H9 (cell line): ENCODE measurements at regions not wholly inside any gene's neighbourhood (a gene's known extent, or its start where the extent isn't known, plus 50 kb on each side); places are given as distances from the start of the nearest gene placed in this dataset.

Experiments used
- DNase-seq: peaks from one replicate; pipeline ENCODE4 v3.0.0-alpha.2; 2017
- H2AFZ ChIP-seq: one replicate; pipeline ENCODE4 v1.6.1; 2013; ENCODE audit warnings: mild to moderate bottlenecking, low read length, control low read depth, moderate library complexity
- H2AK5ac ChIP-seq: 2 replicates; pipeline ENCODE4 v1.6.1; 2013; ENCODE audit warnings: low read length, control low read depth, mixed read lengths; ENCODE audit not compliant: insufficient read length
- H2BK120ac ChIP-seq: one replicate; pipeline ENCODE4 v1.6.1; 2013; ENCODE audit warnings: low read depth, mild to moderate bottlenecking, low read length, control low read depth, inconsistent platforms; ENCODE audit not compliant: poor library complexity, severe bottlenecking
- H2BK12ac ChIP-seq: 2 replicates; pipeline ENCODE4 v1.6.1; 2013; ENCODE audit warnings: low read length, control low read depth, mixed read lengths, low read depth; ENCODE audit not compliant: insufficient read length
- H2BK15ac ChIP-seq: 2 replicates; pipeline ENCODE4 v1.6.1; 2013; ENCODE audit warnings: low read depth, low read length, control low read depth
- H2BK20ac ChIP-seq: one replicate; pipeline ENCODE4 v1.6.1; 2013; ENCODE audit warnings: low read depth, mild to moderate bottlenecking, low read length, control low read depth, inconsistent platforms; ENCODE audit not compliant: poor library complexity, severe bottlenecking
- H2BK5ac ChIP-seq: 2 replicates; pipeline ENCODE4 v1.6.1; 2013; ENCODE audit warnings: low read length, control low read depth, mixed read lengths; ENCODE audit not compliant: insufficient read length
- H3K14ac ChIP-seq: 2 replicates; pipeline ENCODE4 v1.6.1; 2013; ENCODE audit warnings: low read length, control low read depth; ENCODE audit not compliant: insufficient read depth
- H3K18ac ChIP-seq: 2 replicates; pipeline ENCODE4 v1.6.1; 2013; ENCODE audit warnings: low read depth, mild to moderate bottlenecking, mixed read lengths, low read length, control low read depth; ENCODE audit not compliant: insufficient read length
- H3K23ac ChIP-seq: 2 replicates; pipeline ENCODE4 v1.6.1; 2013; ENCODE audit warnings: low read length, control low read depth, mixed read lengths, low read depth; ENCODE audit not compliant: insufficient read length
- H3K23me2 ChIP-seq: 2 replicates; pipeline ENCODE4 v1.6.1; 2013; ENCODE audit warnings: low read depth, mild to moderate bottlenecking, mixed read lengths, low read length, control low read depth; ENCODE audit not compliant: insufficient read length, poor library complexity, severe bottlenecking
- H3K27ac ChIP-seq: 2 replicates; pipeline ENCODE4 v1.5.1; 2013; ENCODE audit warnings: low read length, control low read depth, mixed read lengths, low read depth; ENCODE audit not compliant: insufficient read length
- H3K27me3 ChIP-seq: 2 replicates; pipeline ENCODE4 v1.6.1; 2013; ENCODE audit warnings: low read length, control low read depth, inconsistent platforms; ENCODE audit not compliant: insufficient read depth
- H3K4ac ChIP-seq: 2 replicates; pipeline ENCODE4 v1.6.1; 2013; ENCODE audit warnings: low read depth, mild to moderate bottlenecking, control low read depth, inconsistent platforms, low read length, moderate library complexity
- H3K4me1 ChIP-seq: 2 replicates; pipeline ENCODE4 v1.6.1; 2013; ENCODE audit warnings: low read length, control low read depth, inconsistent platforms; ENCODE audit not compliant: insufficient read depth
- H3K4me2 ChIP-seq: 2 replicates; pipeline ENCODE4 v1.6.1; 2013; ENCODE audit warnings: low read length, control low read depth, mixed read lengths; ENCODE audit not compliant: insufficient read length, insufficient read depth
- H3K56ac ChIP-seq: 2 replicates; pipeline ENCODE4 v1.6.1; 2013; ENCODE audit warnings: low read depth, mild to moderate bottlenecking, mixed read lengths, low read length, control low read depth; ENCODE audit not compliant: insufficient read length
- H3K79me1 ChIP-seq: 2 replicates; pipeline ENCODE4 v1.6.1; 2013; ENCODE audit warnings: low read depth, mild to moderate bottlenecking, moderate library complexity, low read length, control low read depth, inconsistent platforms; ENCODE audit not compliant: insufficient read depth, poor library complexity, severe bottlenecking
- H3K79me2 ChIP-seq: 2 replicates; pipeline ENCODE4 v1.6.1; 2013; ENCODE audit warnings: low read length, control low read depth, inconsistent platforms; ENCODE audit not compliant: insufficient read depth
- H3K9ac ChIP-seq: 2 replicates; pipeline ENCODE4 v1.6.1; 2013; ENCODE audit warnings: low read length, control low read depth, mixed read lengths; ENCODE audit not compliant: insufficient read length; ENCODE audit errors: extremely low read depth
- H3K9me3 ChIP-seq: one replicate; pipeline ENCODE4 v1.6.1; 2013; ENCODE audit warnings: low read depth, low read length, inconsistent platforms; ENCODE audit not compliant: control insufficient read depth
- H3T11ph ChIP-seq: one replicate; pipeline ENCODE4 v1.6.1; 2013; ENCODE audit warnings: mild to moderate bottlenecking, low read length, control low read depth, inconsistent platforms
- H4K20me1 ChIP-seq: one replicate; pipeline ENCODE4 v1.6.1; 2013; ENCODE audit not compliant: control insufficient read depth, insufficient read length, insufficient read depth
- H4K5ac ChIP-seq: 2 replicates; pipeline ENCODE4 v1.6.1; 2013; ENCODE audit warnings: low read depth, mild to moderate bottlenecking, mixed read lengths, low read length, control low read depth; ENCODE audit not compliant: insufficient read length
- H4K8ac ChIP-seq: replicated peaks from 2 replicates; pipeline ENCODE4 v1.6.1; 2013; ENCODE audit warnings: low read length, control low read depth, mixed read lengths, low read depth; ENCODE audit not compliant: insufficient read length
- H4K91ac ChIP-seq: 2 replicates; pipeline ENCODE4 v1.6.1; 2013; ENCODE audit warnings: low read depth, mild to moderate bottlenecking, moderate library complexity, mixed read lengths, low read length, control low read depth; ENCODE audit not compliant: insufficient read length
- H3K27ac Mint-ChIP-seq, 3 experiments: 2 replicates in 2 of 3; 3 replicates in 1 of 3; pipeline ENCODE4 v1.8.0; 2020 to 2021; ENCODE audit warnings: mixed read lengths in 3 of 3, mild to moderate bottlenecking in 1 of 3, moderate library complexity in 1 of 3
- H3K27me3 Mint-ChIP-seq: 2 replicates; pipeline ENCODE4 v1.8.0; 2021; ENCODE audit warnings: low read depth, mild to moderate bottlenecking, moderate library complexity, mixed read lengths
- H3K36me3 Mint-ChIP-seq, 3 experiments: 2 replicates in 2 of 3; 3 replicates in 1 of 3; pipeline ENCODE4 v1.8.0; 2020 to 2021; ENCODE audit warnings: low read depth in 3 of 3, mixed read lengths in 3 of 3; ENCODE audit not compliant: insufficient read depth in 1 of 3
- H3K4me1 Mint-ChIP-seq, 2 experiments: 2 replicates each; pipeline ENCODE4 v1.8.0; 2020; ENCODE audit warnings: mixed read lengths in 2 of 2
- H3K4me3 Mint-ChIP-seq, 2 experiments: 2 replicates in 1 of 2; 3 replicates in 1 of 2; pipeline ENCODE4 v1.8.0; 2020 to 2021; ENCODE audit warnings: mild to moderate bottlenecking in 2 of 2, mixed read lengths in 2 of 2, moderate library complexity in 1 of 2
- H3K9me3 Mint-ChIP-seq, 2 experiments: 2 replicates in 1 of 2; 3 replicates in 1 of 2; pipeline ENCODE4 v1.8.0; 2020; ENCODE audit warnings: mild to moderate bottlenecking in 2 of 2, mixed read lengths in 2 of 2, moderate library complexity in 1 of 2
- WGBS: extraction: QIAGEN DNeasy Blood & Tissue Kit; methylation state at CpG from one replicate; pipeline ENCODE4 v1.1.7; 2013; ENCODE audit warnings: missing lambda C conversion rate, low lambda C conversion rate, mixed read lengths; ENCODE audit not compliant: insufficient read length; ENCODE audit errors: extremely low coverage; 5-methylcytosine and 5-hydroxymethylcytosine counted together
- TF ChIP-seq, protein P1 (sequence below): fragments of 200-600 bp; sonication (generic); conservative IDR thresholded peaks from 3 replicates; pipeline ENCODE4 v1.8.0; 2021; ENCODE audit warnings: antibody characterized with exemption, mild to moderate bottlenecking

DNA sequence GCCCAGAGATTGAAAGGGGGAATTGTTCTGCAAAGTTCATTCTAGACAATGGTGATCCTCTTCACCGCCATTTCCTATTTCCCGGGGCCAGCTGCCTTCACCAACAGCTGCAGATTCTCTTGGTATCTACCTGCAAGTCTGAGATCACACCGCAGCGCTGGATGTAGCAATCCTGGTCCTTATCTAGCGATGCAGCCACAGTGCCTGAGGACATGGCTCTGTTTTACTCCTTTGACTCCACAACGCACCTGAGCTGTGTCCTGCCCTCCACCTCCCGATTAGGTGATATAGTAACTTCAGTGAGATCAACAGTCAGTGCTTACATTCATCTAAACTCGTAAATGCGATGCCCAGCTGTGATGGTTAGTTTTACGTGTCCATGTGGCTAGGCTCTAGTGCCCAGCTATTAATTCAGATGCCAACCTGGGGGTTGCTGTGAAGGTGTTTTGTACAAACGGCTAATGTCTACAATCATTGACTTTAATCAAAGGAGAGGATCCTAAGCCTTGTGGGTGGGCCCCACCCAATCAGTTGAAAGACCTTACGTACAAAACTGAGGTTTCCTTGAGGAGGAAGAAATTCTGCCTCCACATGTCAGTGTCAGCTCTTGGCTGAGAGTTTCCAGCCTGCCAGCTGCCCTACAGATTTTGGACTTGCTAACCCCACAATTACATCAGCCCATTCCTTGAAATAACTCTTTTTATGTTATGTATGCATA, 189.8 kb downstream of the SH3BP4 start:
- Histone ChIP-seq H4K20me1 (peaks cover 2% of the 10 kb centered on the region), H3K18ac (no peak overlapping the region), H3T11ph (no peak overlapping the region), H2AFZ (no peak overlapping the region), H4K5ac (no peak overlapping the region), H3K23me2 (no peaks in the 10 kb centered on the region), H3K23ac (no peak overlapping the region), H2BK12ac (no peak overlapping the region), H3K9me3 (no peaks in the 10 kb centered on the region), H3K56ac (no peak overlapping the region), H3K4me2 (no peak overlapping the region), H2BK20ac (no peak overlapping the region), H3K27me3 (no peaks in the 10 kb centered on the region), H4K8ac (no peak overlapping the region), H2BK15ac (no peak overlapping the region), H2BK120ac (no peak overlapping the region), H4K91ac (no peak overlapping the region), H3K4ac (no peak overlapping the region), H3K79me1 (no peaks in the 10 kb centered on the region), H3K14ac (no peak overlapping the region), H2AK5ac (no peak overlapping the region), H3K79me2 (no peaks in the 10 kb centered on the region), H3K9ac (no peak overlapping the region), H2BK5ac (no peak overlapping the region), H3K4me1 (no peaks in the 10 kb centered on the region), H3K27ac (no peak overlapping the region)
- Mint-ChIP-seq H3K27ac (no peak overlapping the region), H3K4me1 (peaks cover 9 to 11% of the 10 kb centered on the region in 2 experiments), H3K4me3 (no peak overlapping the region), H3K36me3 (no peaks in the 10 kb centered on the region), H3K9me3 (no peaks in the 10 kb centered on the region), H3K27me3 (peaks cover 43% of the 10 kb centered on the region)
- no peak for DNase-seq
- TF ChIP-seq, protein P1, sequence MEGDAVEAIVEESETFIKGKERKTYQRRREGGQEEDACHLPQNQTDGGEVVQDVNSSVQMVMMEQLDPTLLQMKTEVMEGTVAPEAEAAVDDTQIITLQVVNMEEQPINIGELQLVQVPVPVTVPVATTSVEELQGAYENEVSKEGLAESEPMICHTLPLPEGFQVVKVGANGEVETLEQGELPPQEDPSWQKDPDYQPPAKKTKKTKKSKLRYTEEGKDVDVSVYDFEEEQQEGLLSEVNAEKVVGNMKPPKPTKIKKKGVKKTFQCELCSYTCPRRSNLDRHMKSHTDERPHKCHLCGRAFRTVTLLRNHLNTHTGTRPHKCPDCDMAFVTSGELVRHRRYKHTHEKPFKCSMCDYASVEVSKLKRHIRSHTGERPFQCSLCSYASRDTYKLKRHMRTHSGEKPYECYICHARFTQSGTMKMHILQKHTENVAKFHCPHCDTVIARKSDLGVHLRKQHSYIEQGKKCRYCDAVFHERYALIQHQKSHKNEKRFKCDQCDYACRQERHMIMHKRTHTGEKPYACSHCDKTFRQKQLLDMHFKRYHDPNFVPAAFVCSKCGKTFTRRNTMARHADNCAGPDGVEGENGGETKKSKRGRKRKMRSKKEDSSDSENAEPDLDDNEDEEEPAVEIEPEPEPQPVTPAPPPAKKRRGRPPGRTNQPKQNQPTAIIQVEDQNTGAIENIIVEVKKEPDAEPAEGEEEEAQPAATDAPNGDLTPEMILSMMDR, result no peak
- no CpG with 5 or more reads among the region's 12 CpGs for WGBS
